HG03432 (cell line): ENCODE measurements at regions not wholly inside any gene's neighbourhood (a gene's known extent, or its start where the extent isn't known, plus 50 kb on each side); places are given as distances from the start of the nearest gene placed in this dataset.
"Not testable (repeated sequence)": the region's sequence is repeated elsewhere in the genome, so short reads cannot be mapped to it uniquely, and the experiment has no call there.

Source experiments
- ATAC-seq: cut with Tn5 transposase; IDR thresholded peaks from one replicate; pipeline ENCODE4 v1.9.1; 2021; ENCODE audit warnings: mild to moderate bottlenecking, moderate library complexity; ENCODE audit not compliant: unreplicated experiment

GRCh38 chr11:105432241-105432995 is 177.5 kb upstream of the GRIA4 start:
- ATAC-seq = no peak

GRCh38 chr11:105429096-105429910 is 180.6 kb upstream of the GRIA4 start:
- no peak for ATAC-seq

- no peak for ATAC-seq
These were observed 202.8 kb upstream of the GRIA4 start for GRCh38 chr11:105407101-105407500.

- no peak for ATAC-seq
These were observed 208.5 kb upstream of the GRIA4 start for GRCh38 chr11:105401269-105401809.

- no peak for ATAC-seq
These were observed 210.4 kb upstream of the GRIA4 start for GRCh38 chr11:105399511-105399910.

GRCh38 chr11:105398636-105399035 is 211.2 kb upstream of the GRIA4 start:
- no peak for ATAC-seq

- no peak for ATAC-seq
These were observed 216.5 kb upstream of the GRIA4 start for GRCh38 chr11:105393326-105393725.

GRCh38 chr11:105392556-105392955 is 217.3 kb upstream of the GRIA4 start:
- ATAC-seq = no peak

GRCh38 chr11:105389952-105390351 is 219.9 kb upstream of the GRIA4 start:
- no peak for ATAC-seq

GRCh38 chr11:105388006-105388405 is 221.9 kb upstream of the GRIA4 start:
- no peak for ATAC-seq

GRCh38 chr11:105381941-105382340 is 227.9 kb upstream of the GRIA4 start:
- ATAC-seq = no peak

GRCh38 chr11:105377870-105378269 is 232.0 kb upstream of the GRIA4 start:
- no peak for ATAC-seq

- ATAC-seq = no peak
These were observed 232.6 kb upstream of the CARD18 start for GRCh38 chr11:105372206-105372605.

GRCh38 chr11:105371311-105371710 is 231.7 kb upstream of the CARD18 start:
- no peak for ATAC-seq

- ATAC-seq = no peak
These were observed 229.1 kb upstream of the CARD18 start for GRCh38 chr11:105368711-105369110.

GRCh38 chr11:105367129-105367528 is 227.6 kb upstream of the CARD18 start:
- ATAC-seq = no peak

- no peak for ATAC-seq
These were observed 222.1 kb upstream of the CARD18 start for GRCh38 chr11:105361651-105362050.

- no peak for ATAC-seq
These were observed 218.2 kb upstream of the CARD18 start for GRCh38 chr11:105357764-105358163.

GRCh38 chr11:105357146-105357545 is 217.6 kb upstream of the CARD18 start:
- no peak for ATAC-seq

- ATAC-seq = not testable (repeated sequence)
These were observed 210.3 kb upstream of the CARD18 start for GRCh38 chr11:105349867-105350266.

GRCh38 chr11:105344938-105345337 is 205.4 kb upstream of the CARD18 start:
- no peak for ATAC-seq
